ENCODE measurements at regions not wholly inside any gene's neighbourhood (a gene's known extent, or its start where the extent isn't known, plus 50 kb on each side); places are given as distances from the start of the nearest gene placed in this dataset.
"Not testable (repeated sequence)": the region's sequence is repeated elsewhere in the genome, so short reads cannot be mapped to it uniquely, and the experiment has no call there.

DNA sequence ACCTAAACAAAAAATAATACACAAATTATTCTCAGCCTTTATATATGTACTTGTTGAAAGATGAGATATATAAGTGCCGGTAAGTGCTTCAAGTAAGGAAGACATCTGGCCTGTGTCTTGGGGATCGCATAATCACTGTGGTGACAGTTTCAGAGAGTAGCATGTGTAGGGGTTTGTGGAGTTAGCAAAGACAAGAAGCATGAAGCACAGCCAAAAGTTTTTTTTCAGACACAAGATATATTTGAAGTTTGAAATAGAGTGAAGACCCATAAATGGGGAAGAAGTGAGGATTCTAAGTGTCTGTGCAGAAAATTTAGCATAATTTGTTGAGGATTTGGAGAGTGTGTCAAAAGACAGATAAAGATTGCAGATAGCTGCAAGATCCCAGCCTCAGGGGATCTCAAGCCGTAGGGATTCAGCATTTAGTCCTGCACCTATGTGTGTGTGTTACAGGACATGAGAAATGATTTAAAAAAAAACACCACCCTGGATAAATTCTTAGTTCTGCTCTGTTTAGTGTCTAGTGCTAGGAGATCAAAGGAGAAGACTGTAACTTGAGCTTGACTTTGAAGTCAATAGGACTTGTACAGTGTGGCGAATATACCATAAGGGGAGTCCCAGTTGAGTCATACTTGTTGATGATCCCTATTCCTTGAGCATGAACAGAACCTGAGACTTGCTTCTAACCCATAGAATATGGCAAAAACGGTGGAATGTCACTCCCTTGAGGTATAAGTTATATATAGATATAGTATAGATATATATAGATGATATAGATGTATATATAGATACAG, 123.9 kb upstream of the GRM7 start:
- Mint-ChIP-seq H3K27me3 (ENCODE audit: insufficient read depth) (no peaks in the 10 kb centered on the region), H3K27ac (no peak overlapping the region), H3K4me3 (no peak overlapping the region), H3K4me1 (ENCODE audit: low read depth) (no peaks in the 10 kb centered on the region), H3K36me3 (ENCODE audit: low read depth) (no peaks in the 10 kb centered on the region), H3K9me3 (peaks cover 11% of the 10 kb centered on the region)
- intact Hi-C loops (cut with micrococcal nuclease) = no loop called here
- DNase-seq (ENCODE audit: low spot score) = no peak

DNA sequence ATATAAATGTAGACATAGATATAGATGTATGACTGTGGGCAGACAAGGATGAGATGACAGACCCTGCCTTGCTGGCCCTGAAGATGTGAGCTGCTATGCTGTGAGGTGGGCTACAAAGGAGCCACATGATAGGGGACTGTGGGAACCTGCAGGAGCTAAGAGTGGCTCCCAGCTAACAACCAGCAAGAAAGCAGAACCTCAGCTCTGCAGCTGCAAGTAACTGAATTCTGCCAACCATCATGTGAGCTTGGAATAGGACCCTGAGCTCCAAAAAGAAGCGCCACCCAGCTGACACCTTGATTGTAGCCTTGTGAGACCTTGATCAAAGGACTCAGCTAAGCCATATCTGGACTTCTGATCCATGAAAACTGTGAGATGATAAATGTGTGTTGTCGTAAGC, 123.3 kb upstream of the GRM7 start:
- no peaks in the 10 kb centered on the region for H3K27me3 Mint-ChIP-seq (ENCODE audit: insufficient read depth)
- no peak overlapping the region for H3K4me3 Mint-ChIP-seq
- H3K27ac Mint-ChIP-seq = no peak overlapping the region
- DNase-seq (ENCODE audit: low spot score) = no peak
- H3K9me3 Mint-ChIP-seq = peaks cover 11% of the 10 kb centered on the region
- H3K36me3 Mint-ChIP-seq (ENCODE audit: low read depth) = no peaks in the 10 kb centered on the region
- intact Hi-C loops (cut with micrococcal nuclease) = no loop called here
- H3K4me1 Mint-ChIP-seq (ENCODE audit: low read depth) = no peaks in the 10 kb centered on the region

DNA sequence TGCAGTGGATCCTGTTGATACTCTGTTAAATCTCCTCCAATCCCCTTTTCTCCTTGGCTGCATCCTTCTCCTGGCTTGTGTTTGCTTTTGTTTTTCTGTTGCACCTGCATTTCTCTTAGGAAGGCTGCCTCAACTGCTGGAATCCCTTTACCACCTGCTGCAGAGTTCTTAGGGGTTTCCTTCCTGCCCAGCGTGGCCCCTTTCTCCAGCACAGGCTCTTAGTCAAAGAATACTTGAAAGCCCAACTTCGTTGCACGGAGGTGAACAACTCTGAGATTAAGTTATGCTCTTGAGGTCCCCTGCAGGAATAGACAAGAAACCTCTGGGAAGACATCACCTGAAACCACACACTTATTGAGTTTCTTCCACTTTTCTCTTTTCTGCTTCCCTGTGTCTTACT, 121.6 kb upstream of the GRM7 start:
- Mint-ChIP-seq H3K9me3 (peaks cover 4% of the 10 kb centered on the region), H3K36me3 (ENCODE audit: low read depth) (no peaks in the 10 kb centered on the region), H3K4me1 (ENCODE audit: low read depth) (no peaks in the 10 kb centered on the region), H3K27me3 (ENCODE audit: insufficient read depth) (no peaks in the 10 kb centered on the region), H3K27ac (no peak overlapping the region), H3K4me3 (no peak overlapping the region)
- no peak for DNase-seq (ENCODE audit: low spot score)
- intact Hi-C loops (cut with micrococcal nuclease) = no loop called here

DNA sequence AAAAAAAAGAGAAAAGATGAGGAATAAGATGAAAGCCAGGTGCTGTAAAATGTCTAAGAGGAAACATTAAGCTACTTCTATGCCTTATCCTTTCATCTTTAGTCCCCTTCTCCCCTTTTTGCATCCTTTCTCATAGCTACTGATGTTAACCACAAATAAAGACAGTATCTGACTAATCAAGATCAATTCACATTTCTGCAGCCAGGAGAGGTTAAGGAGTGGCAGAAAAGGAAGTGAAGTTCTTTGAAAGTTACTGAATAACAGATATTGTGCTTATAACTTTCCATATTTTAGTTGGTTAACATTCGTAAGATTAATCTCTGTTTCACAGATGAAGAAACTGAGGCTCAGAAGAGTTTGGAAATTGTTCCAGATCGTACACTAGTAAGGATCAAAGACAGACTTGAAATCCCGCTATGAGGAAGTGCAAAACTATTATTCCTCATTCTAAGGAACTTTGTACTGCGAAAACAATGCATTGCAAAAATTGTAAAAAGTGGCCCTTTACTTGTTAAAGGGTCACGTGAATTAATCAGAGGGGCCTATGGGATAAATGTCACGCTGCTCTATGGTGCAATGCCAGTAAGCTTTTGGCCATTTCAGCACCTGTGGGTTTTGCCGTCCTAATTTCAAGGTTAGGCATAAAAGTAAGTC, 117.7 kb upstream of the GRM7 start:
- Mint-ChIP-seq H3K27me3 (ENCODE audit: insufficient read depth) (no peaks in the 10 kb centered on the region), H3K36me3 (ENCODE audit: low read depth) (no peaks in the 10 kb centered on the region), H3K27ac (no peak overlapping the region), H3K9me3 (peaks cover 7% of the 10 kb centered on the region), H3K4me1 (ENCODE audit: low read depth) (no peaks in the 10 kb centered on the region), H3K4me3 (no peak overlapping the region)
- no peak for DNase-seq (ENCODE audit: low spot score)
- intact Hi-C loops (cut with micrococcal nuclease) = no loop called here

DNA sequence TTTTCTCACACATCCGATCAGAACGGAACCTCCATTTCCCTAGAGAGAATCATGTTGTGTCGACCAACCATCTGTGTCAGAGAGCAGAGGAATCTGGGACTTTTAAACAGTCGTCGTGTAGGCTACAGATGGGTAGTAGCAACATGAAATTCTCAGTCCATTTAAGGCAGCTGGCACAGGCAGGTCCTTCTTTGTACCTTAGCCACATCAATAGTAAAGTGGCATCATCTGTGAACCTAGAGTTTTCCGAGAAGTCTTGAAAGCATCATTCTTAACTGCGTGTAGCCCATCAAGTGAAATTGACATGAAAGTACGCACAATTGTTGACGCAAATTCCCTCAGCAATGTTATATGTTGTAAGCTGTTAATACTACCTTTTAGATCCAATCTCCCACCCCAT, 114.5 kb upstream of the GRM7 start:
- no peaks in the 10 kb centered on the region for H3K4me1 Mint-ChIP-seq (ENCODE audit: low read depth)
- no peaks in the 10 kb centered on the region for H3K36me3 Mint-ChIP-seq (ENCODE audit: low read depth)
- no peaks in the 10 kb centered on the region for H3K27me3 Mint-ChIP-seq (ENCODE audit: insufficient read depth)
- H3K4me3 Mint-ChIP-seq = no peak overlapping the region
- H3K9me3 Mint-ChIP-seq = peaks cover 11% of the 10 kb centered on the region
- intact Hi-C loops (cut with micrococcal nuclease) = no loop called here
- DNase-seq (ENCODE audit: low spot score) = no peak
- no peak overlapping the region for H3K27ac Mint-ChIP-seq

DNA sequence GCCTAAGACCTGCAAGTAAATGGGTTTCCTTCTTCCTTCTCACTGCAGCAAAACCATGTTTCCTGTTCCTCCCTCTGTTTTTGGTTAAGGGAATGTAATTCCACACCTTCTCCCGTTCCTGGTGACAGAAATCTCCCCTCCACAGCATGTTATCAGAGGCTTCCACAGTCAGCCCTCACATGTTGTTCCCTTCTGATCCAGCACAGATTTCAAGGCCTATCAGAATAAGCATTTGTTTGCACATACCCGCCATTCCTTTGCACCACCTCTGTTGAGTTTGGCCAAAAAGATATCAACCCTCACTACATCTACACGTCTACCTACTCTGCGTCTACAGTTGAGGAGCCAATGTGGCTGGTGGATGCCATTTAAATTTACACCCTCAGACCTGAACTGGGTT, 113.9 kb upstream of the GRM7 start:
- intact Hi-C loops (cut with micrococcal nuclease) = no loop called here
- Mint-ChIP-seq H3K4me3 (no peak overlapping the region), H3K27ac (no peak overlapping the region)

DNA sequence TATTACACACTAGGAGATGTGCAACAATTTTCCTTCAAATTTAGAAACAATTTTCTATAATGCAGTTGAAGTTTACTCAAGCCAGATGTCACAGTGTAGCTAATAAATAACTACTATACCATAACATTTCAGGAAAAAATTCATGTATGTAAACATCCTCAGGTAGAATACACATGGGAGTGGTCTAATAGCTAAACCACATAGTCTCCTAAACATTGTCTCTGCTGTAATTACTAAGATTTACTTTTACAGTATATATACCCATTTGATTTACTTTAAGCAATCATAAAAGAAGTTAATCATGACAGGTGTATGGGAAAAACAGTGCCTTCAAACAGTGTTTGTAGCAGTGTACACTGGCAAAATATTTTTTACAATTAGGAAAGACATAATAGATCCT, 110.1 kb upstream of the GRM7 start:
- no peak overlapping the region for H3K4me3 Mint-ChIP-seq
- no peaks in the 10 kb centered on the region for H3K36me3 Mint-ChIP-seq (ENCODE audit: low read depth)
- intact Hi-C loops (cut with micrococcal nuclease) = no loop called here
- no peak overlapping the region for H3K27ac Mint-ChIP-seq
- no peak for DNase-seq (ENCODE audit: low spot score)
- H3K27me3 Mint-ChIP-seq (ENCODE audit: insufficient read depth) = no peaks in the 10 kb centered on the region
- H3K4me1 Mint-ChIP-seq (ENCODE audit: low read depth) = no peaks in the 10 kb centered on the region
- H3K9me3 Mint-ChIP-seq = peaks cover 25% of the 10 kb centered on the region

More for the DNA sequence above, 113.9 kb upstream of the GRM7 start:
- no peaks in the 10 kb centered on the region for H3K36me3 Mint-ChIP-seq (ENCODE audit: low read depth)
- no peaks in the 10 kb centered on the region for H3K27me3 Mint-ChIP-seq (ENCODE audit: insufficient read depth)
- DNase-seq (ENCODE audit: low spot score) = no peak
- H3K9me3 Mint-ChIP-seq = peaks cover 11% of the 10 kb centered on the region
- H3K4me1 Mint-ChIP-seq (ENCODE audit: low read depth) = no peaks in the 10 kb centered on the region

DNA sequence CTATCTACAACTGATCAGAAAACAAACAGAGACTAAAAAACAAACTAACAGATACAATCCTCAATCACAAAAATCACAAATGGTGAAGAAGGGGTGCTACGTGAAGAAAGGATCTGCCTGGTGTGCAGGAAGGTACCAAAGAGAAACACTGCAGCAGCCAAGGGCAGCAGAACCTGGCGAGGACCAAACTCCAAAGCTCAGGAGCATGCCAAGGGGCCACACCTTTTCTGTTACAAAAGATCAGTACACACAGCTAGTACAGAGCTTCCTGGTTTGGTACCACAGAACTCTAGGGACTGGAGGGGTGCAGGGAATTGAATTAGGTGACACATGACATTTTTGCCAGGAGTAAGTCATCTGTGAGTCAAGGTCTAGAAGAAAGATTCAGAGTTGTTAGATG, 107.4 kb upstream of the GRM7 start:
- Mint-ChIP-seq H3K27me3 (ENCODE audit: insufficient read depth) (no peaks in the 10 kb centered on the region), H3K27ac (no peak overlapping the region), H3K4me3 (no peak overlapping the region), H3K4me1 (ENCODE audit: low read depth) (no peaks in the 10 kb centered on the region), H3K36me3 (ENCODE audit: low read depth) (no peaks in the 10 kb centered on the region), H3K9me3 (peaks cover 20% of the 10 kb centered on the region)
- DNase-seq (ENCODE audit: low spot score) = no peak
- intact Hi-C loops (cut with micrococcal nuclease) = no loop called here

DNA sequence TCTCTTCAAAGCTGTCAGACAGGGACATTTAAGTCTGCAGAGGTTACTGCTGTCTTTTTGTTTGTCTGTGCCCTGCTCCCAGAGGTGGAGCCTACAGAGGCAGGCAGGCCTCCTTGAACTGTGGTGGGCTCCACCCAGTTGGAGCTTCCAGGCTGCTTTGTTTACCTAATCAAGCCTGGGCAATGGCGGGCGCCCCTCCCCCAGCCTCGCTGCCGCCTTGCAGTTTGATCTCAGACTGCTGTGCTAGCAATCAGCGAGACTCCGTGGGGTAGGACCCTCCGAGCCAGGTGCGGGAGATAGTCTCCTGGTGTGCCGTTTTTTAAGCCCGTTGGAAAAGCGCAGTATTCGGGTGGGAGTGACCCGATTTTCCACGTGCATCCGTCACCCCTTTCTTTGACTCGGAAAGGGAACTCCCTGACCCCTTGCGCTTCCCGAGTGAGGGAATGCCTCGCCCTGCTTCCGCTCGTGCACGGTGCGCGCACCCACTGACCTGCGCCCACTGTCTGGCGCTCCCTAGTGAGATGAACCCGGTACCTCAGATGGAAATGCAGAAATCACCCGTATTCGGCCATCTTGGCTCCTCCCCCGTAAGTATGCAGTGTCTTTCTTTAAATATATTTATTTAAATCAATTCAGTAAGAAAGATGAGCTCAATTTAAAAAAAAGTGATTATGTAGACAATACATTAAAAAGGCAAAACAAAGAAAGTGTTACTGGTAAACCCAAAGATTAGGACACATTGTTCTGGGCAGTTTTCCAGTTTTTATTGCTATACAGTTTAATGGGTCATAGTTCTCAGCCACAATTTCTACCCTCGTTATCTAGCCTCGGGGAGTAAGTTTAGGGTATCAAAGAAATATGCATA, 91.2 kb upstream of the GRM7 start:
- H3K4me1 Mint-ChIP-seq (ENCODE audit: low read depth); H3K27me3 Mint-ChIP-seq (ENCODE audit: insufficient read depth); H3K36me3 Mint-ChIP-seq (ENCODE audit: low read depth); H3K27ac Mint-ChIP-seq; H3K9me3 Mint-ChIP-seq; H3K4me3 Mint-ChIP-seq; DNase-seq (ENCODE audit: low spot score); intact Hi-C loops (cut with micrococcal nuclease): not testable (repeated sequence)

DNA sequence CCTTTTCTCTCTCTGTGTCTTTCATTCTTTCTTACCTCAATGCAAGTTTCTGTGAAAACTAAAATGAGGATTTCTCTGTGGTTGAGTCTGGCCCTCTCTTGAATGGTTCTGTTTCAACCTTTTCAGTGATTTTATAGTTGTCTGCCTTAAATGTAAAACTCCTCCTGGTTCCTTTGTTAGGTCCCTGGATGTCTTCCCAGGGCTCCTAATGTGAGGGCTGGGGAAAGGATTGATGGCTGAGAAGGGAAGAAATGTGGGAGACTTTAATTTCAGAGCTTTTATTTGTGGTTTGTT, 90.6 kb upstream of the GRM7 start:
- peaks cover 8% of the 10 kb centered on the region for H3K9me3 Mint-ChIP-seq
- intact Hi-C loops (cut with micrococcal nuclease) = no loop called here
- H3K4me1 Mint-ChIP-seq (ENCODE audit: low read depth) = no peaks in the 10 kb centered on the region
- no peak overlapping the region for H3K4me3 Mint-ChIP-seq
- H3K27me3 Mint-ChIP-seq (ENCODE audit: insufficient read depth) = no peaks in the 10 kb centered on the region
- no peaks in the 10 kb centered on the region for H3K36me3 Mint-ChIP-seq (ENCODE audit: low read depth)
- DNase-seq (ENCODE audit: low spot score) = no peak
- no peak overlapping the region for H3K27ac Mint-ChIP-seq

DNA sequence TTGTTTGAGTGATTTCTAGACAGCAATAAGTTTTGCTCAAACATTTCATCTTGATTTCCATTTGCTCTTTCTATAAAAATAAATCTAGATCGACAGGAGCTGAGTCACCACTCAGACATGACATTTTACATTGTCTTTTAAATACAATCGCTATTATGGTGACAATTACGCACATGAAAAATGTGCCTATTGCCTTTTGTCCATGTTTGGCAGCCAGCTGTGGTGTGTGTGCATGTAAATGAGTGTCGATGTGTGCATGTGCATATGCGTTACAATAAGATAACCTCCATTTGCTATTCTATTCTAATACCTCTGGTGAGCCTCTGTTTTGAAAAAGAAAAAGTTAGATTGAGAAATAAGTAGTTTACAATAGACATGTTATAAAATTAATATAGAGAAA, 89.7 kb upstream of the GRM7 start:
- no peaks in the 10 kb centered on the region for H3K27me3 Mint-ChIP-seq (ENCODE audit: insufficient read depth)
- no peaks in the 10 kb centered on the region for H3K36me3 Mint-ChIP-seq (ENCODE audit: low read depth)
- no peak overlapping the region for H3K4me3 Mint-ChIP-seq
- intact Hi-C loops (cut with micrococcal nuclease) = no loop called here
- peaks cover 8% of the 10 kb centered on the region for H3K9me3 Mint-ChIP-seq
- H3K4me1 Mint-ChIP-seq (ENCODE audit: low read depth) = no peaks in the 10 kb centered on the region
- H3K27ac Mint-ChIP-seq = no peak overlapping the region
- no peak for DNase-seq (ENCODE audit: low spot score)

DNA sequence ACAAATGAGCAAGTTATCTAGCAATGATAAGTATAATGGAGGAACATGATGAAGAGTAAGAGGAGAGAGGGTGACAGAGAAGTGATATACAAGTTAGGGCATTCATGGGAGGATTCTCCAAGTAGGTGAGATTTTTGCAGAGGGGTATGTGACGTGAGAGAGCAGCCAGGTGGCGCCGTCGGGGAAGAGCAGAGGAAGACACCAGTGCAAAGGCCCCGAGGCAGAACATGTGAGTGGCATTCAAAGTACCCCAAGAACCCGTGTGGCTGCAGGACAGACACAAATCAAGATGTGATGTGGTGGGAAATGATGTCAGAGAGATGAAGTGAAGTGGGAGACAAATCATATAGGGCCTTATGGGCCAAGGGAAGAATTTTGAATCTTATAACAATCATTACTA, 81.8 kb upstream of the GRM7 start:
- Mint-ChIP-seq H3K27me3 (ENCODE audit: insufficient read depth) (no peaks in the 10 kb centered on the region), H3K9me3 (peaks cover 5% of the 10 kb centered on the region), H3K4me1 (ENCODE audit: low read depth) (no peaks in the 10 kb centered on the region), H3K36me3 (ENCODE audit: low read depth) (no peaks in the 10 kb centered on the region), H3K27ac (no peak overlapping the region), H3K4me3 (no peak overlapping the region)
- intact Hi-C loops (cut with micrococcal nuclease) = no loop called here
- DNase-seq (ENCODE audit: low spot score) = no peak

DNA sequence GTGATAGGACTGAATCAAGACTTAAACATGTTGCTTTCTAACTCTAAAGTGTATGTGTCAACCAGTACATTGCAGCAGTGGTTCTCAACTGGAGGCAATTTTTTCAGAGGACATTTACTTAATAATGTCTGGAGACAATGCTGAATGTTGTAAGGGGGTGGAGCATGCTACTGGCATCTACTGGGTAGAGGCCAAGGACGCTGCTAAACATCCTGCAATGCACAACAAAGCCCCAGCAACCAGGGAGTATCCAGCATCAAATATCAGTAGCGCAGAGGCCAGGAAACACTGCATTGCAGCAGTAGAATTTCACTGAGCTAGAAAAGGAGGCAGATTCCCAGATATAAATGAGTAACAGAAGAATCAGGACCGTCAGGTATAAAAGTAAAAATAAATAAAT, 79.8 kb upstream of the GRM7 start:
- H3K36me3 Mint-ChIP-seq (ENCODE audit: low read depth) = no peaks in the 10 kb centered on the region
- no peaks in the 10 kb centered on the region for H3K27me3 Mint-ChIP-seq (ENCODE audit: insufficient read depth)
- no peak overlapping the region for H3K4me3 Mint-ChIP-seq
- H3K4me1 Mint-ChIP-seq (ENCODE audit: low read depth) = no peaks in the 10 kb centered on the region
- H3K9me3 Mint-ChIP-seq = peaks cover 5% of the 10 kb centered on the region
- intact Hi-C loops (cut with micrococcal nuclease) = no loop called here
- no peak overlapping the region for H3K27ac Mint-ChIP-seq
- DNase-seq (ENCODE audit: low spot score) = no peak

All from activated T-helper 1 cell treated with anti-CD3 and anti-CD28 coated beads, Interleukin-12 subunit alpha, Interleukin-12 subunit beta, Interleukin-2, Interleukin-4 antibody, amounts not matched to agents 30 ng/mL and 10 ng/mL and 1 ng/mL, durations not matched to agents 14 hours and 24 hours and 36 hours (primary cell).